Ectodermal cell (in vitro differentiated cells): ENCODE measurements at regions not wholly inside any gene's neighbourhood (a gene's known extent, or its start where the extent isn't known, plus 50 kb on each side); places are given as distances from the start of the nearest gene placed in this dataset.

Experiments
- H3K27ac ChIP-seq: 2 replicates; pipeline ENCODE4 v1.7.0; 2013; ENCODE audit warnings: mild to moderate bottlenecking, low read depth, low read length; ENCODE audit not compliant: insufficient read depth, poor library complexity, severe bottlenecking
- H3K27me3 ChIP-seq: 2 replicates; pipeline ENCODE4 v1.7.0; 2013; ENCODE audit warnings: mild to moderate bottlenecking, low read length; ENCODE audit not compliant: insufficient read depth, control insufficient read depth, poor library complexity, severe bottlenecking
- H3K36me3 ChIP-seq: one replicate; pipeline ENCODE4 v1.7.0; 2013; ENCODE audit warnings: low read length; ENCODE audit not compliant: control insufficient read depth, insufficient read depth
- H3K4me1 ChIP-seq: one replicate; pipeline ENCODE4 v1.7.0; 2013; ENCODE audit warnings: low read length; ENCODE audit not compliant: control insufficient read depth, insufficient read depth
- H3K4me3 ChIP-seq: 2 replicates; pipeline ENCODE4 v1.7.0; 2013; ENCODE audit warnings: low read depth, low read length, control low read depth; ENCODE audit not compliant: insufficient read depth
- H3K9me3 ChIP-seq: 2 replicates; pipeline ENCODE4 v1.7.0; 2013; ENCODE audit warnings: mild to moderate bottlenecking, low read length, moderate library complexity; ENCODE audit not compliant: control insufficient read depth
- WGBS, 2 experiments: methylation state at CpG; one replicate each; pipeline ENCODE4 v1.1.7; 2013; ENCODE audit warnings: missing lambda C conversion rate in 2 of 2; 5-methylcytosine and 5-hydroxymethylcytosine counted together

DNA sequence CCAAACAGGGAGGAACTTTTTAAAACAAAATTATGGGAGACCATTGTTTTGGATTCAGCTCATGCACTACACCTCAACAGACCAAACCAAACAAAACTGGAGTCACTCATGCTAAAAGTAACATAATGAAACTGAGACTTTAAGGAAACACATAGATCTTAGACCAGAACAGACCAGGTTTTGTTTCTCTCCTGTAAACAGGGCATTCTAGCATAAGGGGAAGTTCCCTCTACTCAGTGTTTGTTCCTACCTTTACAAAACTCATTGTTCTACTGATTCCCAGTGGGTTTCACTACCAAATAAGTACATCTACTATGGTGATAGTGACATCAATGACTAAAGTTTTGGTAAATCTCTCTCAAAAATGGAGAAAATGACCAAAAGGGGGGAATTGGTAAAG, 1103.6 kb upstream of the EDIL3 start:
- Histone ChIP-seq H3K36me3 (no peaks in the 10 kb centered on the region), H3K9me3 (peaks cover 7% of the 10 kb centered on the region), H3K4me1 (no peaks in the 10 kb centered on the region), H3K27ac (no peak overlapping the region), H3K27me3 (no peaks in the 10 kb centered on the region), H3K4me3 (no peak overlapping the region)

DNA sequence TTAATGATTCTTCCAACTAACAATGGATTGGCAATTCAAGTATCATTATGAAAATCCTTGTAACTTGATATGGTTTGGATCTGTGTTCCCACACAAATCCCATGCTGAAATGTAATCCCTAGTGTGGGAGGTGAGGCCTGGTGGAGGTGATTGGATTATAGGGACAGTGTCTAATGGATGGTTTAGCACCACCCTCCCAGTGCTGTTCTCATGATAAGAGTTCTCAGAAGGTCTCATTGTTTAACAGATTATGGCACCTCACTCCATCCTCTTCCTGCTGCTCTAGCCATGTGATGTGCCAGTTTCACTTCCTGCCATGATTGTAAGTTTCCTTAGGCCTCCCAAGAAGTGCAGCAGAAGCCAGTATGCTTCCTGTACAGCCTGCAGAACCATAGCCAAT, 1116.2 kb upstream of the EDIL3 start:
- Histone ChIP-seq H3K36me3 (no peaks in the 10 kb centered on the region), H3K27me3 (no peaks in the 10 kb centered on the region), H3K4me1 (no peaks in the 10 kb centered on the region), H3K9me3 (no peaks in the 10 kb centered on the region), H3K4me3 (no peak overlapping the region), H3K27ac (no peak overlapping the region)

DNA sequence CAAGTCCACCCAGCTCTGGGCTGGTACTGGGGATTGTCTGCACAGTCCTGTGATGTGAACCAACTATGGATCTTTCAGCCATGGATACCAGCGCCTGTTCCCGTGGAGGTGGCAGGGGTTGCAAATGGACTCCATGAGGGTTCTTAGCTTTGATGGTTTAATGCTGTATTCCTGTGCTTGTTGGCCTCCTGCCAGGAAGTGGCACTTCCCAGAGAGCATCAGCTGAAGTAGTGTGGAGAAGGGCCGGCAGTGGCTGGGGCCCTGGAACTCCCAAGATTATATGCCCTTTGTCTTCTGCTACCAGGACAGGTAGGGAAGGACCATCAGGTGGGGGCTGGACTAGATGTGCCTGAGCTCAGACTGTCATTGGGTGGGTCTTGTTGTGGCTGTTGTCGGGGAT, 1104.8 kb upstream of the COX7C start:
- H3K9me3 ChIP-seq: peaks cover 3% of the 10 kb centered on the region
- no peak overlapping the region for H3K27ac ChIP-seq
- WGBS, 2 experiments: 90 to 95% methylated on average over 4 of the region's 4 CpGs
- no peak overlapping the region for H3K4me3 ChIP-seq
- H3K4me1 ChIP-seq: no peaks in the 10 kb centered on the region
- no peaks in the 10 kb centered on the region for H3K36me3 ChIP-seq
- no peaks in the 10 kb centered on the region for H3K27me3 ChIP-seq

DNA sequence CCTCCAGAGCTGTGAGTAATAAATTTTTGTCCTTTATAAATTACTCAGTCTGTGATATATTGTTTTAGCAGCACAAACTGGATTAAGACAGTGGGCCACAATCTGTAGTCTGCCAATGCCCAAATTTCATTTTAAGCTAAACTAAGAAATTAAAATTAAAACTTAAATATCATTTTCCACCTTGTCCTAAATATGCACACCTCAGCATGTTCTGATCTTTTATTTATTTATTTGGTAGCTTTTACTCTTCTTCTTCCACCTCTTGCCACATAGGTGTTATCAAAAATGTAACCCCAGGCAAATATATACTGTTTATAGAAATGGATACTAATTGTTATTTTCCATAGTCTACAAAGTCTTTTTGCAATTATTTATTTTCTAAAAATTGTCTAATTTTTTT, 1102.2 kb upstream of the COX7C start:
- no peaks in the 10 kb centered on the region for H3K36me3 ChIP-seq
- H3K27me3 ChIP-seq: no peaks in the 10 kb centered on the region
- no peak overlapping the region for H3K27ac ChIP-seq
- no peaks in the 10 kb centered on the region for H3K4me1 ChIP-seq
- no peak overlapping the region for H3K4me3 ChIP-seq
- H3K9me3 ChIP-seq: no peaks in the 10 kb centered on the region

GRCh38 chr5:85517386-85517785, 1100.4 kb upstream of the COX7C start:
- Histone ChIP-seq H3K4me3 (no peak overlapping the region), H3K27me3 (no peaks in the 10 kb centered on the region), H3K27ac (no peak overlapping the region), H3K9me3 (no peaks in the 10 kb centered on the region), H3K4me1 (no peaks in the 10 kb centered on the region), H3K36me3 (no peaks in the 10 kb centered on the region)
- WGBS, 2 experiments: 100% methylated on average over 1 of the region's 3 CpGs

DNA sequence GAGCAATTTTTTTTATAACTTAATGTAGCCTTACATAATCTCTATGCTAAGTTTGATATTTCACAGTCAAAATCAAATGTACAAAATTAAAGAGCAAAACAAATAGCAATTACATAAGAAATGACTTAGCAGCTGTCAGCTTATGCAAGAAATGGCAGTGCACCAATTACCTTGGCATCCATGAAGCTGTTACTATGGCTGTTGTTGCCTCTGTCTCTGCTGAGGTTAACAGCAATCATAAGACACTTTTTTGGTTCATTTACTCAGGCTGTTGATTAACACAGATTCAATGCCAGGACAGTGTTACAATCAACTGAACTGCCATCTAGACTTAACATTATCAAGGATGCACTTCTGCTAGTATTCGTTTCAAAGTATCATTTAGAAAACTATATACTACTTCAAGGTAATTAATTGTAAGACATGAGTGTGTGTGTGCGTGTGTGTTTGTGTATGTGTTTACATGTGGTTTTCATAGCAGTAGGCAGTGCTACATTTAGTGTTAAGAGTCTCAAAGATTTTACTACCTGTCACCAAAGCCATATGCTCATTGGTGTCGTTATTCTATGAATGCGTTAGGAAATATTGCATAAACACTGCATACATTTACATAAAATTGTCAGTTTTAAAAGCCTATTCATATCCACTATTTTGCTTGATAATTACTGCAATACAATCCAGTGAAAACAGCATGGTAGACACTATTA, 1084.2 kb upstream of the COX7C start:
- Histone ChIP-seq H3K9me3 (no peaks in the 10 kb centered on the region), H3K27me3 (no peaks in the 10 kb centered on the region), H3K36me3 (no peaks in the 10 kb centered on the region), H3K4me3 (no peak overlapping the region), H3K4me1 (no peaks in the 10 kb centered on the region), H3K27ac (no peak overlapping the region)
- 95 to 100% methylated on average over 2 to 4 of the region's 4 CpGs for WGBS, 2 experiments

- Histone ChIP-seq H3K36me3 (no peaks in the 10 kb centered on the region), H3K4me1 (no peaks in the 10 kb centered on the region), H3K27me3 (no peaks in the 10 kb centered on the region), H3K4me3 (no peak overlapping the region), H3K27ac (no peak overlapping the region), H3K9me3 (no peaks in the 10 kb centered on the region)
Observed at GRCh38 chr5:85538362-85538761, 1079.4 kb upstream of the COX7C start.

DNA sequence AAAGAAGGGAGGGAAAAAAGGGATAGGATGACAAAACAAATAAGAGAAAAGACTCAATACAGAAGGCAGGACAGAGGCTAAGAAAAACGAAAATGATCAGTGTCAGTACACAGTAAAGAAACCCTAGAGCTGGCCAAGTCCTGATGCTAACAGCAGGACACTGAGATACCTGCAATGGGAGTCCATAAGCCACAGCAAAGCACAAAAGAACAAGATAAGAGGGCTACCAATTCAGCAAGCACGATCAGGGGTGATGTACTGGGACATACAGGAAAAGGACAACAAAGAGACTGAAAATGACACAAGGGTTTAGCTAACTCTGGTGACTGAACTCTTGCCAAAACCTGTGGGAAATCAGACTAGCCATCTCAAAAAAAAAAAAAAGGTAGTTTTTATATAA, 1072.6 kb upstream of the COX7C start:
- Histone ChIP-seq H3K9me3 (no peaks in the 10 kb centered on the region), H3K27me3 (no peaks in the 10 kb centered on the region), H3K4me1 (no peaks in the 10 kb centered on the region), H3K36me3 (no peaks in the 10 kb centered on the region), H3K4me3 (no peak overlapping the region), H3K27ac (no peak overlapping the region)
- WGBS, 2 experiments: 34 to 51% methylated on average over 2 of the region's 2 CpGs

DNA sequence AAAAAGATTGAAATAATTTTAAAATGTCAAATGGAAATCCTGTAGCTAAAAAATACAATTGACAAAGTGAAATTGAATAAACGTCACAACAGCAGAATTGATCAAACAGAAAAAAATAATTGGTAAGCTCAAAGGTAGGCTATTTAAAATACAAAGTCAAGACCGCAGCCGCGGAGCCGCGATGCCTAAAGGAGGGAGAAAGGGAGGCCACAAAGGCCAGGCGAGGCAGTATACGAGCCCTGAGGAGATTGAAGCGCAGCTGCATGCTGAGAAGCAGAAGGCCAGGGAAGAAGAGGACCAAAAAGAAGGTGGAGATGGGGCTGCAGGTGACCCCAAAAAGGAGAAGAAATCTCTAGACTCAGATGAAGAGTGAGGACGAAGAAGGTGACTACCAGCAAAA, 1068.5 kb upstream of the COX7C start:
- WGBS, 2 experiments: 93 to 98% methylated on average over 10 of the region's 10 CpGs

GRCh38 chr5:85549836-85550599, 1067.7 kb upstream of the COX7C start:
- no peak overlapping the region for H3K27ac ChIP-seq
- no peaks in the 10 kb centered on the region for H3K4me1 ChIP-seq
- no peaks in the 10 kb centered on the region for H3K27me3 ChIP-seq
- no peak overlapping the region for H3K4me3 ChIP-seq
- 95 to 96% methylated on average over 24 of the region's 24 CpGs for WGBS, 2 experiments
- no peaks in the 10 kb centered on the region for H3K9me3 ChIP-seq
- no peaks in the 10 kb centered on the region for H3K36me3 ChIP-seq

More for the DNA sequence above, 1068.5 kb upstream of the COX7C start:
- Histone ChIP-seq H3K36me3 (no peaks in the 10 kb centered on the region), H3K9me3 (no peaks in the 10 kb centered on the region), H3K27ac (no peak overlapping the region), H3K27me3 (no peaks in the 10 kb centered on the region), H3K4me3 (no peak overlapping the region), H3K4me1 (no peaks in the 10 kb centered on the region)
